KMS-11 (cell line): ENCODE measurements at regions not wholly inside any gene's neighbourhood (a gene's known extent, or its start where the extent isn't known, plus 50 kb on each side); places are given as distances from the start of the nearest gene placed in this dataset.

Experiments used
- H2AFZ ChIP-seq: fragments of 200-600 bp; sonication (generic); 2 replicates; pipeline ENCODE4 v1.6.1; 2016; ENCODE audit warnings: antibody characterized with exemption, mixed run types, low read depth
- H3K27ac ChIP-seq: fragments of 200-600 bp; sonication (generic); 2 replicates; pipeline ENCODE4 v1.6.1; 2016; ENCODE audit warnings: mild to moderate bottlenecking, mixed run types
- H3K27me3 ChIP-seq: fragments of 200-600 bp; sonication (generic); 2 replicates; pipeline ENCODE4 v1.6.1; 2017; ENCODE audit warnings: mild to moderate bottlenecking, low read depth, mixed run types, moderate library complexity; ENCODE audit not compliant: insufficient read depth
- H3K36me3 ChIP-seq: fragments of 200-600 bp; sonication (generic); 2 replicates; pipeline ENCODE4 v1.6.1; 2017; ENCODE audit warnings: mild to moderate bottlenecking, mixed run types; ENCODE audit not compliant: insufficient read depth
- H3K4me1 ChIP-seq: fragments of 200-600 bp; sonication (generic); 2 replicates; pipeline ENCODE4 v1.6.1; 2016; ENCODE audit warnings: mild to moderate bottlenecking, low read depth, mixed run types; ENCODE audit not compliant: poor library complexity, severe bottlenecking
- H3K4me2 ChIP-seq: fragments of 200-600 bp; sonication (generic); 2 replicates; pipeline ENCODE4 v1.7.0; 2016; ENCODE audit warnings: mild to moderate bottlenecking, mixed run types
- H3K4me3 ChIP-seq: fragments of 200-600 bp; sonication (generic); IDR thresholded peaks from 2 replicates; pipeline ENCODE4 v1.6.1; 2017; ENCODE audit warnings: low read depth, low read length, mixed read lengths; ENCODE audit not compliant: insufficient read depth
- H3K79me2 ChIP-seq: fragments of 200-600 bp; sonication (generic); 2 replicates; pipeline ENCODE4 v1.6.1; 2016; ENCODE audit warnings: low read depth, mixed run types; ENCODE audit not compliant: insufficient read depth
- H3K9ac ChIP-seq: fragments of 200-600 bp; sonication (generic); 2 replicates; pipeline ENCODE4 v1.6.1; 2016; ENCODE audit warnings: mild to moderate bottlenecking, mixed run types
- H4K20me1 ChIP-seq: fragments of 200-600 bp; sonication (generic); 2 replicates; pipeline ENCODE4 v1.6.1; 2016; ENCODE audit warnings: mild to moderate bottlenecking, mixed run types; ENCODE audit not compliant: insufficient read depth
- TF ChIP-seq, protein P1 (sequence below): fragments of 200-600 bp; sonication (generic); conservative IDR thresholded peaks from 2 replicates; pipeline ENCODE4 v1.6.1; 2017; ENCODE audit warnings: low read depth, mild to moderate bottlenecking, antibody characterized with exemption, low read length, moderate library complexity, mixed read lengths

GRCh38 chr1:217049721-217050120, 326.5 kb upstream of the ESRRG start:
- H2AFZ ChIP-seq, result no peak overlapping the region

DNA sequence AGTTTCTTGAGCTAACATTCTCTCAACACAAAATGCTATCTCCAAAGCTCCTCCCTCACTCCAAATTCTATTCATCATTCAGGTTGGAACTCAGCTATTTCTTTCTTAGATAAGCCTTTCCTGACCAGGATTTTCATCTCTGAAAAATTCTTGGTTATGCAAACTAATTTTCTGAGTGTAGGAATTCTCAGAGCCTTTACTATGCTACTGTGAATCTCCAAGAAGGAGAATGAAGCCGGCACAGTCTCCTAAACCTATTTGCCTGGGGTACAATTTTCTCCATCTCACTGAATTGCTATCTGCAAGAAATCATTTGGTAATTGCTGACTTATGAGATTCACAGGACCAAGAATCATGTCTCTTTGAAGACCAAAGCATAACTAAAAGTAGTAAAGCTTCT, 325.9 kb upstream of the ESRRG start:
- no peak overlapping the region for H3K27ac ChIP-seq
- no peak overlapping the region for H3K4me3 ChIP-seq
- no peaks in the 10 kb centered on the region for H3K79me2 ChIP-seq
- H2AFZ ChIP-seq, result no peak overlapping the region
- H4K20me1 ChIP-seq, result no peaks in the 10 kb centered on the region
- no peak overlapping the region for H3K9ac ChIP-seq
- H3K27me3 ChIP-seq, result no peaks in the 10 kb centered on the region
- TF ChIP-seq, protein P1, sequence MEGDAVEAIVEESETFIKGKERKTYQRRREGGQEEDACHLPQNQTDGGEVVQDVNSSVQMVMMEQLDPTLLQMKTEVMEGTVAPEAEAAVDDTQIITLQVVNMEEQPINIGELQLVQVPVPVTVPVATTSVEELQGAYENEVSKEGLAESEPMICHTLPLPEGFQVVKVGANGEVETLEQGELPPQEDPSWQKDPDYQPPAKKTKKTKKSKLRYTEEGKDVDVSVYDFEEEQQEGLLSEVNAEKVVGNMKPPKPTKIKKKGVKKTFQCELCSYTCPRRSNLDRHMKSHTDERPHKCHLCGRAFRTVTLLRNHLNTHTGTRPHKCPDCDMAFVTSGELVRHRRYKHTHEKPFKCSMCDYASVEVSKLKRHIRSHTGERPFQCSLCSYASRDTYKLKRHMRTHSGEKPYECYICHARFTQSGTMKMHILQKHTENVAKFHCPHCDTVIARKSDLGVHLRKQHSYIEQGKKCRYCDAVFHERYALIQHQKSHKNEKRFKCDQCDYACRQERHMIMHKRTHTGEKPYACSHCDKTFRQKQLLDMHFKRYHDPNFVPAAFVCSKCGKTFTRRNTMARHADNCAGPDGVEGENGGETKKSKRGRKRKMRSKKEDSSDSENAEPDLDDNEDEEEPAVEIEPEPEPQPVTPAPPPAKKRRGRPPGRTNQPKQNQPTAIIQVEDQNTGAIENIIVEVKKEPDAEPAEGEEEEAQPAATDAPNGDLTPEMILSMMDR, result no peak
- H3K36me3 ChIP-seq, result no peaks in the 10 kb centered on the region
- no peaks in the 10 kb centered on the region for H3K4me1 ChIP-seq
- no peak overlapping the region for H3K4me2 ChIP-seq

More at GRCh38 chr1:217049721-217050120, 326.5 kb upstream of the ESRRG start:
- Histone ChIP-seq H3K9ac (no peak overlapping the region), H3K4me2 (no peak overlapping the region), H3K4me1 (no peaks in the 10 kb centered on the region), H3K36me3 (no peaks in the 10 kb centered on the region), H3K4me3 (no peak overlapping the region), H3K27me3 (no peaks in the 10 kb centered on the region), H4K20me1 (no peaks in the 10 kb centered on the region), H3K79me2 (no peaks in the 10 kb centered on the region), H3K27ac (no peak overlapping the region)
- TF ChIP-seq, protein P1, result no peak

DNA sequence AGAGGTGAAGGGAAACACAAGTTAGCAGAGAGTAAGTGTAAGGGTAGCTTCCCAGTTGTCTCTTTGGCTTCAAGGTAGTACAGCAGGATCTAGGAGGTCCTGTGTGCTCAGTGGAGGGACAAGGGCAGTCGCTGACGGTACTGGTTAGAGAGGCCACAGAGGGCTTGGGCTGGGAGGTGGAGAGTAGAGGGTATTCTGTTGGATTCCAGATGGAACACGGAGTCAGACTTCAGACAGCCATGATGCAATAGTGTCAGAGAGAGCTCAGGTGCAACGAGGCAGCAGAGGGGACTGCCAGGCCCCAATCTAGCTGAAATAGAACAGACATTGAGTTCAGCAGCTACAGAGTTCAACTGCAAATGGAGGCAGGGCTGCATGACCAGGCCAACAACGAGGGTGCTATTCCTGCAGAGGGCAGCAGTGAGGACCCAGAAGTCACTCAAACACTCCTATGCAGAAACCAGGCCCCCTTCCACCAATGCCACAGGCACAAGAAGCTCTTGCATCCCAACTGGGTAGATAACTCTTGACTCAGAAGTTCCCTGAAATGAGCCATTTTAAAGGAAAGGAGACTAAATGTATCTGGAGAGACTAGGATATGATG, 325.0 kb upstream of the ESRRG start:
- no peaks in the 10 kb centered on the region for H4K20me1 ChIP-seq
- H3K4me2 ChIP-seq, result no peak overlapping the region
- H3K27me3 ChIP-seq, result no peaks in the 10 kb centered on the region
- no peak overlapping the region for H3K27ac ChIP-seq
- no peaks in the 10 kb centered on the region for H3K36me3 ChIP-seq
- no peak overlapping the region for H2AFZ ChIP-seq
- H3K79me2 ChIP-seq, result no peaks in the 10 kb centered on the region
- no peak overlapping the region for H3K9ac ChIP-seq
- no peaks in the 10 kb centered on the region for H3K4me1 ChIP-seq
- H3K4me3 ChIP-seq, result no peak overlapping the region
- TF ChIP-seq, protein P1, result peak; percentile 54; the same call in 1 of the 2 replicates

- Histone ChIP-seq H3K36me3 (no peaks in the 10 kb centered on the region), H3K4me3 (no peak overlapping the region), H3K27me3 (no peaks in the 10 kb centered on the region), H3K4me1 (no peaks in the 10 kb centered on the region), H3K79me2 (no peaks in the 10 kb centered on the region), H3K4me2 (no peak overlapping the region), H4K20me1 (no peaks in the 10 kb centered on the region), H2AFZ (no peak overlapping the region), H3K27ac (no peak overlapping the region), H3K9ac (no peak overlapping the region)
- TF ChIP-seq, protein P1, result no peak
Measured at GRCh38 chr1:217040711-217041455, 317.7 kb upstream of the ESRRG start.
